HL-60 (cell line): ENCODE measurements at regions not wholly inside any gene's neighbourhood (a gene's known extent, or its start where the extent isn't known, plus 50 kb on each side); places are given as distances from the start of the nearest gene placed in this dataset.

Experiments used
- DNase-seq, 2 experiments: peaks; one replicate each; pipeline ENCODE4 v3.0.0-alpha.2; 2010 to 2020; ENCODE audit warnings: low read depth in 1 of 2, low spot score in 1 of 2
- H3K27ac ChIP-seq: fragments of 250-450 bp; sonication (Bioruptor Pico); replicated peaks from 2 replicates; pipeline ENCODE4 v1.5.1; 2020; ENCODE audit warnings: mild to moderate bottlenecking, moderate library complexity
- H3K27me3 ChIP-seq: fragments of 250-450 bp; sonication (Bioruptor Pico); 2 replicates; pipeline ENCODE4 v1.5.1; 2021; ENCODE audit warnings: mild to moderate bottlenecking, moderate library complexity; ENCODE audit not compliant: insufficient read depth, poor library complexity, severe bottlenecking
- H3K4me3 ChIP-seq: replicated peaks from 2 replicates; pipeline ENCODE4 v1.5.1; 2011; ENCODE audit warnings: mild to moderate bottlenecking, control low read depth, low read length; ENCODE audit not compliant: insufficient read depth
- CTCF ChIP-seq: IDR thresholded peaks from one replicate; pipeline ENCODE4 v1.5.1; 2011; ENCODE audit warnings: low read length, control low read depth, inconsistent platforms; ENCODE audit not compliant: insufficient read depth
- GABPA ChIP-seq: IDR thresholded peaks from 2 replicates; pipeline ENCODE4 v1.6.1; 2012; ENCODE audit warnings: low read depth
- POLR2AphosphoS5 ChIP-seq: IDR thresholded peaks from 2 replicates; pipeline ENCODE4 v1.6.1; 2012; ENCODE audit warnings: low read depth
- REST ChIP-seq: IDR thresholded peaks from 2 replicates; pipeline ENCODE4 v1.6.1; 2012; ENCODE audit warnings: low read depth; ENCODE audit not compliant: insufficient replicate concordance
- SPI1 ChIP-seq: IDR thresholded peaks from 2 replicates; pipeline ENCODE4 v1.6.1; 2012; ENCODE audit warnings: low read depth, mild to moderate bottlenecking, borderline replicate concordance

- H3K27me3 ChIP-seq, result peaks cover 5% of the 10 kb centered on the region
- DNase-seq, result no peak
- H3K27ac ChIP-seq, result no peak overlapping the region
- H3K4me3 ChIP-seq, result no peak overlapping the region
- TF ChIP-seq SPI1 (no peak), GABPA (no peak), REST (no peak), CTCF (no peak), POLR2AphosphoS5 (no peak)
Observed at GRCh38 chr11:128361451-128362020, 225.8 kb downstream of the ETS1 start.

- Histone ChIP-seq H3K27ac (no peak overlapping the region), H3K4me3 (no peak overlapping the region), H3K27me3 (peaks cover 6% of the 10 kb centered on the region)
- no peak for TF ChIP-seq REST
- TF ChIP-seq POLR2AphosphoS5, result no peak
- TF ChIP-seq CTCF, result no peak
- TF ChIP-seq SPI1, result no peak
- no peak for TF ChIP-seq GABPA
- no peak for DNase-seq
Observed at GRCh38 chr11:128359515-128359914, 227.8 kb downstream of the ETS1 start.

- TF ChIP-seq REST, result no peak
- no peak for TF ChIP-seq GABPA
- no peak for TF ChIP-seq SPI1
- TF ChIP-seq POLR2AphosphoS5, result no peak
- TF ChIP-seq CTCF, result no peak
- no peak for DNase-seq
- Histone ChIP-seq H3K27ac (no peak overlapping the region), H3K27me3 (peaks cover 12% of the 10 kb centered on the region), H3K4me3 (no peak overlapping the region)
Observed at GRCh38 chr11:128357073-128357472, 230.3 kb downstream of the ETS1 start.
